Lower leg skin (tissue), 4 donors: ENCODE measurements at regions not wholly inside any gene's neighbourhood (a gene's known extent, or its start where the extent isn't known, plus 50 kb on each side); places are given as distances from the start of the nearest gene placed in this dataset.

Source experiments
- DNase-seq, 2 donors: peaks; one replicate each; pipeline ENCODE4 v3.0.0-alpha.2; 2019; ENCODE audit warnings: low spot score in 2 of 2
- H3K4me3 ChIP-seq: fragments of 200-600 bp; sonication (generic); 2 replicates; pipeline ENCODE4 v1.5.1; 2017; ENCODE audit warnings: mild to moderate bottlenecking, low read depth; ENCODE audit not compliant: poor library complexity, severe bottlenecking
- POLR2A ChIP-seq, 2 donors: fragments of 450-650 bp; IDR thresholded peaks; one replicate each; pipeline ENCODE4 v1.6.1; 2016 to 2017; ENCODE audit warnings: antibody characterized with exemption in 2 of 2, mild to moderate bottlenecking in 1 of 2, moderate library complexity in 1 of 2
- WGBS, 2 donors: methylation state at CpG; one replicate each; pipeline ENCODE4 v1.1.5; 2018; 5-methylcytosine and 5-hydroxymethylcytosine counted together
- intact Hi-C: fragments of 100-400 bp; cut with DNase I; formaldehyde crosslinking; loops from one replicate; pipeline ENCODE4 v1.15.0; 2023; ENCODE audit warnings: low total_unique reads
- TF ChIP-seq, protein P1 (sequence below), 3 donors: fragments of 450-650 bp; IDR thresholded peaks; one replicate each; pipeline ENCODE4 v1.5.1; 2016; ENCODE audit warnings: antibody characterized with exemption in 3 of 3, mild to moderate bottlenecking in 3 of 3, moderate library complexity in 2 of 3

GRCh38 chr19:33947265-33947964 lies 150.7 kb downstream of the KCTD15 start:
- H3K4me3 ChIP-seq, result no peak overlapping the region
- peak in 1 of 2 donors; percentile 48 for DNase-seq
- intact Hi-C loops, result no loop called here
- TF ChIP-seq POLR2A (IDR thresholded peaks at IDR 0.05), result no peak
- TF ChIP-seq, protein P1, sequence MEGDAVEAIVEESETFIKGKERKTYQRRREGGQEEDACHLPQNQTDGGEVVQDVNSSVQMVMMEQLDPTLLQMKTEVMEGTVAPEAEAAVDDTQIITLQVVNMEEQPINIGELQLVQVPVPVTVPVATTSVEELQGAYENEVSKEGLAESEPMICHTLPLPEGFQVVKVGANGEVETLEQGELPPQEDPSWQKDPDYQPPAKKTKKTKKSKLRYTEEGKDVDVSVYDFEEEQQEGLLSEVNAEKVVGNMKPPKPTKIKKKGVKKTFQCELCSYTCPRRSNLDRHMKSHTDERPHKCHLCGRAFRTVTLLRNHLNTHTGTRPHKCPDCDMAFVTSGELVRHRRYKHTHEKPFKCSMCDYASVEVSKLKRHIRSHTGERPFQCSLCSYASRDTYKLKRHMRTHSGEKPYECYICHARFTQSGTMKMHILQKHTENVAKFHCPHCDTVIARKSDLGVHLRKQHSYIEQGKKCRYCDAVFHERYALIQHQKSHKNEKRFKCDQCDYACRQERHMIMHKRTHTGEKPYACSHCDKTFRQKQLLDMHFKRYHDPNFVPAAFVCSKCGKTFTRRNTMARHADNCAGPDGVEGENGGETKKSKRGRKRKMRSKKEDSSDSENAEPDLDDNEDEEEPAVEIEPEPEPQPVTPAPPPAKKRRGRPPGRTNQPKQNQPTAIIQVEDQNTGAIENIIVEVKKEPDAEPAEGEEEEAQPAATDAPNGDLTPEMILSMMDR (IDR thresholded peaks at IDR 0.05), result no peak
- 45 to 56% methylated on average over 5 of the region's 5 CpGs for WGBS, 2 donors

DNA sequence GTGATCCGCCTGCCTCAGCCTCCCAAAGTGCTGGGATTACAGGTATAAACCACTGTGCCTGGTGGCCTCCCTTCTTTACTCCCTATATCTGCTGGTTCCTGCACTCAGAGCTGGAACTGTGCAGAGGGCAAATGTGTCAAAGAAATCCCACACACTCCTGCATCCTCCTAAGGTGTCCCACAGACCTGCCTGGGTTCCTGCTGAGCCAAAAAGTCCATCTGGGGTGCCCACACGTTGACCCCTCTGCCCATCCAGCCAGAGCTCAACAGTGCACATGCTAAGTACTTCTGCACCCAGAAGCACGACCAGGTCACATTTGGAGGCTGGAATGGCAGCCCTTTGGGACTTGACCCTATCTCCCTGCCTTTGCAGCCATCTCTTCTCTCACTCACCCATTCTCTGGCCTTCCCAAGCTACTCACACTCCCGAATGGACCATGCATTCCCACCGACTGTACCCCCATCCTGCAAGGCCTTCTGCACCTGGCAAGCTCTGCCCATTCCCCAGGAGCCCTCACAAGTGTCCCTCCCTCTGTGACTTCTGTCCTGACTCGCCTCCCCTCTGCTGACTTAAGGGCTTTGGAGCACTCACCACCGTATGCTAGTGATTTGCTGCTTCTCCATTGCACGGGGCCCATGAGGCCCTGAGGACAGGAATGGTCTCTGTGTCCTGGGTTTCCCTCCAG lies 152.1 kb downstream of the KCTD15 start:
- 62 to 76% methylated on average over 8 of the region's 8 CpGs for WGBS, 2 donors
- peak in 1 of 2 donors; percentile 61 for DNase-seq
- intact Hi-C loops, result no loop called here
- TF ChIP-seq, protein P1 (IDR thresholded peaks at IDR 0.05), result no peak
- no peak for TF ChIP-seq POLR2A (IDR thresholded peaks at IDR 0.05)
- no peak overlapping the region for H3K4me3 ChIP-seq

- no peak overlapping the region for H3K4me3 ChIP-seq
- WGBS, 2 donors, result 62 to 63% methylated on average over 17 of the region's 17 CpGs
- TF ChIP-seq, protein P1 (IDR thresholded peaks at IDR 0.05), result no peak
- no peak for TF ChIP-seq POLR2A (IDR thresholded peaks at IDR 0.05)
- intact Hi-C loops, result no loop called here
- DNase-seq, result peak in 1 of 2 donors; percentile 54
Observed at GRCh38 chr19:33950091-33950750, 153.6 kb downstream of the KCTD15 start.

GRCh38 chr19:33953023-33953422 lies 156.4 kb downstream of the KCTD15 start:
- intact Hi-C loops, result no loop called here
- no peak overlapping the region for H3K4me3 ChIP-seq
- WGBS, 2 donors, result 77 to 85% methylated on average over 8 of the region's 8 CpGs
- peak in 1 of 2 donors; percentile 74 for DNase-seq
- TF ChIP-seq POLR2A (IDR thresholded peaks at IDR 0.05), result no peak

- 45 to 48% methylated on average over 4 of the region's 4 CpGs for WGBS, 2 donors
- intact Hi-C loops, result no loop called here
Observed at GRCh38 chr19:33953592-33953991, 156.9 kb downstream of the KCTD15 start.

More at GRCh38 chr19:33953592-33953991, 156.9 kb downstream of the KCTD15 start:
- no peak overlapping the region for H3K4me3 ChIP-seq
- no peak for TF ChIP-seq POLR2A (IDR thresholded peaks at IDR 0.05)
- TF ChIP-seq, protein P1 (IDR thresholded peaks at IDR 0.05), result no peak
- peak in 1 of 2 donors; percentile 12 for DNase-seq
